ENCODE measurements at regions not wholly inside any gene's neighbourhood (a gene's known extent, or its start where the extent isn't known, plus 50 kb on each side); places are given as distances from the start of the nearest gene placed in this dataset.

DNA sequence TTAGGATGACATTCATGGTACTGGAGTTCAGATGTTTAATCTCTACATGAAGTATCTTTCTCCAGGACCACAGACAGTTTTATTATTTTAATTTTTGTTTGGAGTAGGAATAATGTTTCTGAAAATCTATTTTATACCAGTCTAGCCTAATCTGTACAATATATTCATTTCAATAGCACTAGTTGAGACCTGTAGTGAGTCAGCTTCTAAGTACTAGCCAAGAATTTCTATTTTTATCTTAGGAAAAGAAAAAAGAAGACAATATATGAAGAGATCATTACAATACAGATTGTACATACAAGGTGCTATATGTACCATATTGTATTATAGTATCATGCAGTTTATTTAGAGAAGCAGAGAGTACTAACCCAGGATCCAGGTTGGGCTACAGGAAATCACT, 826.9 kb upstream of the PIK3C3 start:
- TF ChIP-seq, protein P1, sequence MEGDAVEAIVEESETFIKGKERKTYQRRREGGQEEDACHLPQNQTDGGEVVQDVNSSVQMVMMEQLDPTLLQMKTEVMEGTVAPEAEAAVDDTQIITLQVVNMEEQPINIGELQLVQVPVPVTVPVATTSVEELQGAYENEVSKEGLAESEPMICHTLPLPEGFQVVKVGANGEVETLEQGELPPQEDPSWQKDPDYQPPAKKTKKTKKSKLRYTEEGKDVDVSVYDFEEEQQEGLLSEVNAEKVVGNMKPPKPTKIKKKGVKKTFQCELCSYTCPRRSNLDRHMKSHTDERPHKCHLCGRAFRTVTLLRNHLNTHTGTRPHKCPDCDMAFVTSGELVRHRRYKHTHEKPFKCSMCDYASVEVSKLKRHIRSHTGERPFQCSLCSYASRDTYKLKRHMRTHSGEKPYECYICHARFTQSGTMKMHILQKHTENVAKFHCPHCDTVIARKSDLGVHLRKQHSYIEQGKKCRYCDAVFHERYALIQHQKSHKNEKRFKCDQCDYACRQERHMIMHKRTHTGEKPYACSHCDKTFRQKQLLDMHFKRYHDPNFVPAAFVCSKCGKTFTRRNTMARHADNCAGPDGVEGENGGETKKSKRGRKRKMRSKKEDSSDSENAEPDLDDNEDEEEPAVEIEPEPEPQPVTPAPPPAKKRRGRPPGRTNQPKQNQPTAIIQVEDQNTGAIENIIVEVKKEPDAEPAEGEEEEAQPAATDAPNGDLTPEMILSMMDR (IDR thresholded peaks at IDR 0.05) = no peak
- no peak for TF ChIP-seq POLR2A (IDR thresholded peaks at IDR 0.05)
